ENCODE measurements at regions not wholly inside any gene's neighbourhood (a gene's known extent, or its start where the extent isn't known, plus 50 kb on each side); places are given as distances from the start of the nearest gene placed in this dataset.

- no peak for TF ChIP-seq CHD7 (IDR thresholded peaks at IDR 0.05; ENCODE audit: insufficient replicate concordance, low read length)
- no peak for TF ChIP-seq FOSL1 (IDR thresholded peaks at IDR 0.05; ENCODE audit: insufficient read depth, low read depth, low read length)
Measured at GRCh38 chr3:20403986-20404740, 218.2 kb upstream of the SGO1 start (continued).
